Mesenchymal stem cell (in vitro differentiated cells and primary cell): ENCODE measurements at regions not wholly inside any gene's neighbourhood (a gene's known extent, or its start where the extent isn't known, plus 50 kb on each side); places are given as distances from the start of the nearest gene placed in this dataset.

Experiments used
- DNase-seq: peaks from one replicate; pipeline ENCODE4 v3.0.0-alpha.2; 2013
- H2AFZ ChIP-seq: one replicate; pipeline ENCODE4 v1.6.1; 2013; ENCODE audit warnings: low read depth, mild to moderate bottlenecking, control low read depth, inconsistent platforms, low read length, moderate library complexity
- H2AK5ac ChIP-seq: 2 replicates; pipeline ENCODE4 v1.6.1; 2013; ENCODE audit warnings: low read length, moderate library complexity, mild to moderate bottlenecking, inconsistent platforms; ENCODE audit not compliant: severe bottlenecking
- H2BK120ac ChIP-seq: one replicate; pipeline ENCODE4 v1.6.1; 2013; ENCODE audit warnings: low read depth, mild to moderate bottlenecking, inconsistent platforms, low read length, moderate library complexity
- H2BK12ac ChIP-seq, 2 experiments: one replicate each; pipeline ENCODE4 v1.6.1; 2013; ENCODE audit warnings: inconsistent platforms in 2 of 2, low read length in 2 of 2, mild to moderate bottlenecking in 2 of 2, moderate library complexity in 2 of 2, control low read depth in 1 of 2
- H2BK15ac ChIP-seq: one replicate; pipeline ENCODE4 v1.6.1; 2013; ENCODE audit warnings: mild to moderate bottlenecking, low read depth, inconsistent platforms; ENCODE audit not compliant: poor library complexity, severe bottlenecking
- H2BK5ac ChIP-seq: 2 replicates; pipeline ENCODE4 v1.6.1; 2013; ENCODE audit warnings: low read depth, mild to moderate bottlenecking, low read length, control low read depth, inconsistent platforms; ENCODE audit not compliant: poor library complexity, severe bottlenecking
- H3K14ac ChIP-seq, 2 experiments: one replicate each; pipeline ENCODE4 v1.6.1; 2013; ENCODE audit warnings: inconsistent platforms in 2 of 2, low read length in 2 of 2, control low read depth in 1 of 2, mild to moderate bottlenecking in 1 of 2, moderate library complexity in 1 of 2
- H3K18ac ChIP-seq, 2 experiments: one replicate each; pipeline ENCODE4 v1.6.1; 2013; ENCODE audit warnings: inconsistent platforms in 2 of 2, low read length in 2 of 2, control low read depth in 1 of 2, low read depth in 1 of 2, mild to moderate bottlenecking in 1 of 2
- H3K23ac ChIP-seq, 2 experiments: one replicate each; pipeline ENCODE4 v1.6.1; 2013; ENCODE audit warnings: inconsistent platforms in 2 of 2, low read length in 2 of 2, mild to moderate bottlenecking in 2 of 2, moderate library complexity in 2 of 2, control low read depth in 1 of 2
- H3K27ac ChIP-seq: 2 replicates; pipeline ENCODE4 v1.5.1; 2013; ENCODE audit warnings: mild to moderate bottlenecking, moderate library complexity, low read length, control low read depth, inconsistent platforms; ENCODE audit not compliant: poor library complexity, severe bottlenecking
- H3K27me3 ChIP-seq, 2 experiments: 2 replicates each; pipeline versions ENCODE4 v1.6.1 to v1.7.0; 2013; ENCODE audit warnings: low read length in 2 of 2, mild to moderate bottlenecking in 2 of 2, moderate library complexity in 2 of 2, control low read depth in 1 of 2, inconsistent platforms in 1 of 2; ENCODE audit not compliant: control insufficient read depth in 1 of 2, insufficient read depth in 1 of 2
- H3K36me3 ChIP-seq, 2 experiments: 2 replicates each; pipeline versions ENCODE4 v1.6.1 to v1.7.0; 2013; ENCODE audit warnings: low read length in 2 of 2, control low read depth in 1 of 2, inconsistent platforms in 1 of 2, low read depth in 1 of 2, mild to moderate bottlenecking in 1 of 2; ENCODE audit not compliant: insufficient read depth in 2 of 2, control insufficient read depth in 1 of 2
- H3K4ac ChIP-seq, 2 experiments: one replicate each; pipeline ENCODE4 v1.6.1; 2013; ENCODE audit warnings: inconsistent platforms in 2 of 2, low read length in 2 of 2, mild to moderate bottlenecking in 2 of 2, moderate library complexity in 2 of 2, control low read depth in 1 of 2, low read depth in 1 of 2
- H3K4me1 ChIP-seq: 2 replicates; pipeline ENCODE4 v1.6.1; 2013; ENCODE audit warnings: low read depth, low read length, control low read depth; ENCODE audit not compliant: control insufficient read depth, insufficient read depth
- H3K4me2 ChIP-seq: 2 replicates; pipeline ENCODE4 v1.6.1; 2013; ENCODE audit warnings: low read length, mild to moderate bottlenecking, inconsistent platforms; ENCODE audit not compliant: poor library complexity, severe bottlenecking
- H3K4me3 ChIP-seq, 2 experiments: 2 replicates each; pipeline versions ENCODE4 v1.5.1 to v1.7.0; 2013; ENCODE audit warnings: low read length in 2 of 2, mild to moderate bottlenecking in 2 of 2, control low read depth in 1 of 2, low read depth in 1 of 2; ENCODE audit not compliant: insufficient read depth in 1 of 2
- H3K79me1 ChIP-seq: replicated peaks from 2 replicates; pipeline ENCODE4 v1.6.1; 2013; ENCODE audit warnings: mild to moderate bottlenecking, control low read depth, low read length, inconsistent platforms; ENCODE audit not compliant: poor library complexity, severe bottlenecking
- H3K9ac ChIP-seq: 2 replicates; pipeline ENCODE4 v1.7.0; 2013; ENCODE audit warnings: mild to moderate bottlenecking, low read length, moderate library complexity
- H3K9me3 ChIP-seq: 2 replicates; pipeline ENCODE4 v1.7.0; 2013; ENCODE audit warnings: mild to moderate bottlenecking, low read length; ENCODE audit not compliant: control insufficient read depth
- H4K8ac ChIP-seq: one replicate; pipeline ENCODE4 v1.6.1; 2013; ENCODE audit warnings: inconsistent platforms, mild to moderate bottlenecking, low read length, moderate library complexity
- H4K91ac ChIP-seq: one replicate; pipeline ENCODE4 v1.6.1; 2013; ENCODE audit warnings: mild to moderate bottlenecking, low read length, inconsistent platforms
- WGBS: methylation state at CpG from one replicate; pipeline ENCODE4 v1.1.7; 2013; ENCODE audit warnings: mixed read lengths; 5-methylcytosine and 5-hydroxymethylcytosine counted together

DNA sequence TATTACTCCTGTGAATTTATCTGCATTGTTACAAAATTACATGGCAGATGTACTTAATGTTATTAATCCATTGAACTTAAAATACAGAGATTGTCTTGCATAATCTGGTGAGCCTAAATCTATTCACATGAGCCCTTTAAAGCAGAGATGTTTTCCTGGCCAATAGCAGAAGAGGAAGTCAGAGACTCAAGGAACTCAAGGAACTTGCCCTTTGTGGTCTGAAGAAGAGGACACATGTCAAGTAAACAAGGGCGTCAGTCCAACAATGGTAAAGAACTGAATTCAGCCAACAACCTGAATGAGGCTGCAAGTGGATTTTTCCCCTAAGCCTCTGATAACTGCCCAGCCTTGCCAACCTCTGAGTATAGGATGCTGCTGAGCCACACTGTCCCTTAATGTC is 356.3 kb upstream of the PKDCC start:
- WGBS = 79% methylated on average over 1 of the region's 1 CpG
- no peak for DNase-seq
- H3K9ac ChIP-seq = no peak overlapping the region
- H3K4ac ChIP-seq = no peak overlapping the region
- H3K79me1 ChIP-seq = no peaks in the 10 kb centered on the region
- H3K4me3 ChIP-seq = no peak overlapping the region
- H2BK5ac ChIP-seq = no peak overlapping the region
- H3K4me2 ChIP-seq = no peak overlapping the region
- H4K8ac ChIP-seq = no peak overlapping the region
- H2BK120ac ChIP-seq = no peak overlapping the region
- H3K18ac ChIP-seq = no peak overlapping the region
- no peaks in the 10 kb centered on the region for H3K4me1 ChIP-seq
- no peak overlapping the region for H2BK15ac ChIP-seq
- H3K36me3 ChIP-seq = no peaks in the 10 kb centered on the region
- H3K9me3 ChIP-seq = no peaks in the 10 kb centered on the region
- H4K91ac ChIP-seq = no peak overlapping the region
- no peak overlapping the region for H2AK5ac ChIP-seq
- no peak overlapping the region for H3K14ac ChIP-seq
- H3K23ac ChIP-seq = no peak overlapping the region
- H2AFZ ChIP-seq = no peak overlapping the region
- H3K27ac ChIP-seq = no peak overlapping the region
- no peak overlapping the region for H2BK12ac ChIP-seq
- H3K27me3 ChIP-seq = peaks cover 0 to 7% of the 10 kb centered on the region in 2 experiments

DNA sequence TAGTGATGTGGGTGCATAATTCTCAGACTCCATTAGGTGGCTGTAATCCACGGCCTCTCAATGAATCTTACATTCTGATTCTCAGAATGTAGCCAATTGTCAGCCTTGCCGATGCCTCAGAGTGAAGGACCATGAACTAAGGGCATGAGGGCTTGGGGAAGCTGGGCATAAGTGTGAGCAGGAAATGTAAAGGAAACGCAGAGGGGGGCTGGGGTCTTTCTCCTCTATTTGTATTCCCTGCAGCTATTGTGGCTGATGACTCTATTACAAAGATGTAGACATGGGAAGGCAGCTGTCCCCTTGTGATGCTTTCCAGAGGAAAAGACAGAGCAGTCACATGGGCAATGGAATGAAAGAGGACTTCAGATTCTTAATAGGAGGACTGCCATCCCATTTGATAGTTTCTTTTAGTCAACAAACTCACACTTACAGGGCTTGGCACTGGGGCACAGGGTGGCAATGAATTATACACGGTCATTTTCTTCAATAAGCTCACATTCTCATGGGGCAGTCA is 353.2 kb upstream of the PKDCC start:
- no peak overlapping the region for H3K18ac ChIP-seq
- H3K14ac ChIP-seq = no peak overlapping the region
- H2AFZ ChIP-seq = no peak overlapping the region
- no peak overlapping the region for H2BK120ac ChIP-seq
- peaks cover 9 to 12% of the 10 kb centered on the region in 2 experiments for H3K27me3 ChIP-seq
- no peak overlapping the region for H3K4me2 ChIP-seq
- no peak overlapping the region for H2BK12ac ChIP-seq
- 75% methylated on average over 4 of the region's 4 CpGs for WGBS
- H3K4ac ChIP-seq = no peak overlapping the region
- H3K23ac ChIP-seq = no peak overlapping the region
- no peak overlapping the region for H3K4me3 ChIP-seq
- no peak for DNase-seq
- no peaks in the 10 kb centered on the region for H3K4me1 ChIP-seq
- H4K8ac ChIP-seq = no peak overlapping the region
- H2BK5ac ChIP-seq = no peak overlapping the region
- H3K9me3 ChIP-seq = no peaks in the 10 kb centered on the region
- no peak overlapping the region for H4K91ac ChIP-seq
- no peak overlapping the region for H3K9ac ChIP-seq
- H3K79me1 ChIP-seq = no peaks in the 10 kb centered on the region
- H2AK5ac ChIP-seq = no peak overlapping the region
- no peak overlapping the region for H2BK15ac ChIP-seq
- no peak overlapping the region for H3K27ac ChIP-seq
- H3K36me3 ChIP-seq = no peaks in the 10 kb centered on the region

DNA sequence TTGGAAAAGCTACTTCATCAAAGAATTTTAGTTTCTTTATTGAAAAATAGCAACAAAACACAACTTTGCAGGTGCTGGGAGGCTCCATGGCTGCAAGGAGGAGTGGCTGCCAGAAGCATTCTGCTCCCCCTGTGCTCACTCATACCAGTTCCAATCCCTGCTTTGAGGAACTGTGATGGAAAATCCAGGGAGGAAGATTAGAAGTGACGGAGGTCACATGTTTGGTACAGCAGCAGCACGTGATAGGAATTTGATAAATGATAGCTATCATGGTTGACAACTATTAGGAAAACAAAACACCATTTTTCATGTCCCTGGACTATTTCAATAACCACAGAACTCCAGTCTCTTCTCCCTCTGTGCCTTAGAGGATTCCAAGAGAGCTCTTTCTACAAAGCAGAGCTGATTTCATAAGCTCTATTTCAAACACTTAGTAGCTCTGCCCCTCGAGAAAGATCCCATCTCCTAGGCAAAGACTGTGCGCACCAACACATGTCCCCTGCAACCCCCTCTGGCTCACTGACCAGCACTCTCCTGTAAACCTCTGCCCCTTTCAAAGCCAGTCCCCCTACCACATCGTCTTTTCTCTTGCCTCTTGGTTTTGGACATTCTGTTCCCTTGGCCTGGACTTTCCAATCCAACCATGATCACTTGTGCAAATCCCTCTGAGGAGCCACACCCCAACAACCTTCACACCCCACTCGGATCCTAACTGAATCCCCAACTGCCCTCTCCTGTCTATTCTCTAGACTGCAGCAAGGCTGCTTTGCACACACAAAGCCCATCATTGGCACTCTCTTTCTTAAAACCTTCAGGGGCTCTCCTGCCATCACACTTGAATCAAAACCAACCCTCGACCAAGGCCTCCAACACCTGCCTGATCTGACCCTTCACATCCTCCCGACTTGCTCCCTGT is 352.4 kb upstream of the PKDCC start:
- H3K9ac ChIP-seq = no peak overlapping the region
- H2BK15ac ChIP-seq = no peak overlapping the region
- no peak overlapping the region for H3K27ac ChIP-seq
- no peak overlapping the region for H4K91ac ChIP-seq
- H2BK5ac ChIP-seq = no peak overlapping the region
- no peaks in the 10 kb centered on the region for H3K9me3 ChIP-seq
- H2BK120ac ChIP-seq = no peak overlapping the region
- H3K36me3 ChIP-seq = no peaks in the 10 kb centered on the region
- H2AFZ ChIP-seq = no peak overlapping the region
- H2AK5ac ChIP-seq = no peak overlapping the region
- DNase-seq = no peak
- no peak overlapping the region for H3K4me3 ChIP-seq
- no peak overlapping the region for H3K4me2 ChIP-seq
- 68% methylated on average over 6 of the region's 8 CpGs for WGBS
- no peak overlapping the region for H3K4ac ChIP-seq
- H3K27me3 ChIP-seq = peaks cover 13 to 20% of the 10 kb centered on the region in 2 experiments
- no peak overlapping the region for H3K23ac ChIP-seq
- no peak overlapping the region for H3K14ac ChIP-seq
- H3K79me1 ChIP-seq = no peaks in the 10 kb centered on the region
- H3K4me1 ChIP-seq = no peaks in the 10 kb centered on the region
- H2BK12ac ChIP-seq = no peak overlapping the region
- H4K8ac ChIP-seq = no peak overlapping the region
- H3K18ac ChIP-seq = no peak overlapping the region

DNA sequence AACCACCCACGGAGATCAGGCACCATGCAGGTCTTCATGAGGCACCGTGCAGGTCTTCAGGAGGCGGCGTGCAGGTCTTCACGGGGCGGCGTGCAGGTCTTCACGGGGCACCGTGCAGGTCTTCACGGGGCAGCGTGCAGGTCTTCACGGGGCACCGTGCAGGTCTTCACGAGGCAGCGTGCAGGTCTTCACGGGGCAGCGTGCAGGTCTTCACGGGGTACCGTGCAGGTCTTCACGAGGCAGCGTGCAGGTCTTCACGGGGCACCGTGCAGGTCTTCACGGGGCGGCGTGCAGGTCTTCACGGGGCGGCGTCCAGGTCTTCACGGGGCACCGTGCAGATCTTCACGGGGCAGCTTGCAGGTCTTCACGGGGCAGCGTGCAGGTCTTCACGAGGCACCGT is 350.4 kb upstream of the PKDCC start:
- no peak overlapping the region for H2BK120ac ChIP-seq
- H2BK15ac ChIP-seq = no peak overlapping the region
- no peak overlapping the region for H3K23ac ChIP-seq
- H3K4ac ChIP-seq = no peak overlapping the region
- no peak overlapping the region for H3K4me2 ChIP-seq
- no peaks in the 10 kb centered on the region for H3K4me1 ChIP-seq
- H2BK12ac ChIP-seq = no peak overlapping the region
- H3K9me3 ChIP-seq = no peaks in the 10 kb centered on the region
- H3K27me3 ChIP-seq = peaks cover 13 to 20% of the 10 kb centered on the region in 2 experiments
- H2AFZ ChIP-seq = no peak overlapping the region
- no peak overlapping the region for H3K14ac ChIP-seq
- no peak overlapping the region for H4K8ac ChIP-seq
- H4K91ac ChIP-seq = no peak overlapping the region
- H2AK5ac ChIP-seq = no peak overlapping the region
- H3K9ac ChIP-seq = no peak overlapping the region
- H3K79me1 ChIP-seq = no peaks in the 10 kb centered on the region
- no peak overlapping the region for H3K18ac ChIP-seq
- no peaks in the 10 kb centered on the region for H3K36me3 ChIP-seq
- 95% methylated on average over 30 of the region's 36 CpGs for WGBS
- no peak overlapping the region for H3K27ac ChIP-seq
- no peak overlapping the region for H2BK5ac ChIP-seq
- no peak overlapping the region for H3K4me3 ChIP-seq
- DNase-seq = no peak
